Muscle layer of duodenum (tissue), 2 donors: ENCODE measurements at regions not wholly inside any gene's neighbourhood (a gene's known extent, or its start where the extent isn't known, plus 50 kb on each side); places are given as distances from the start of the nearest gene placed in this dataset.

ENCODE experiments used
- H3K27ac ChIP-seq: one replicate; pipeline ENCODE4 v1.7.0; 2013; ENCODE audit warnings: mild to moderate bottlenecking, low read length
- H3K27me3 ChIP-seq: one replicate; pipeline ENCODE4 v1.7.0; 2013; ENCODE audit warnings: low read depth, mild to moderate bottlenecking, control low read depth, low read length
- H3K36me3 ChIP-seq, 2 donors: one replicate each; pipeline ENCODE4 v1.7.0; 2013; ENCODE audit warnings: low read length in 2 of 2, control low read depth in 1 of 2, mild to moderate bottlenecking in 1 of 2; ENCODE audit not compliant: insufficient read depth in 2 of 2, control insufficient read depth in 1 of 2
- H3K4me1 ChIP-seq, 2 donors: one replicate each; pipeline ENCODE4 v1.7.0; 2013; ENCODE audit warnings: low read length in 2 of 2, mild to moderate bottlenecking in 2 of 2, control low read depth in 1 of 2, moderate library complexity in 1 of 2; ENCODE audit not compliant: insufficient read depth in 2 of 2, control insufficient read depth in 1 of 2
- H3K4me3 ChIP-seq, 2 donors: one replicate each; pipeline ENCODE4 v1.7.0; 2013; ENCODE audit warnings: low read length in 2 of 2, low read depth in 1 of 2, mild to moderate bottlenecking in 1 of 2
- H3K9me3 ChIP-seq, 2 donors: one replicate each; pipeline ENCODE4 v1.7.0; 2013; ENCODE audit warnings: low read length in 2 of 2, control low read depth in 1 of 2, mild to moderate bottlenecking in 1 of 2; ENCODE audit not compliant: control insufficient read depth in 1 of 2
- donor health status: healthy.

DNA sequence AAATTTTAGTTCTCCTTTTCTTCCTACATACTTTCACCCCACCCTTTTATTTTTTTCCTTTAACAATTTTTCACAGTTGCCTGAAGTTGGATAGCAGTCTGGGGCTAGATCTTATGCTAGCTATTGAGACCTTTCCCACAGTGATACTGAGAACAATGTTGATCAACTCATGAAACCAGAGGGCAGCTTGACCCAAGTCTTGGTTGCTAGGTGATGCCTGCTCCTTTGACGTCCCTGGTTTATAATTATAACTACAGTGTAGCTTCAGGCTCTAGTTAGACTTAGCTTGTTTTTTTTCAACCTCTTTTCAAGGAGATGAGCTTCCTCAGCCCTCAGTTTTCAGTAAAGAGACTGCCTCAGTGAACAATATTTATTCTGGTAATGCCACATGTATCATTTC, 648.5 kb downstream of the IRS1 start:
- Histone ChIP-seq H3K4me1 (peaks cover 0 to 3% of the 10 kb centered on the region in 2 donors), H3K36me3 (no peaks in the 10 kb centered on the region), H3K27me3 (no peaks in the 10 kb centered on the region), H3K27ac (no peak overlapping the region), H3K9me3 (no peaks in the 10 kb centered on the region), H3K4me3 (no peak overlapping the region)

DNA sequence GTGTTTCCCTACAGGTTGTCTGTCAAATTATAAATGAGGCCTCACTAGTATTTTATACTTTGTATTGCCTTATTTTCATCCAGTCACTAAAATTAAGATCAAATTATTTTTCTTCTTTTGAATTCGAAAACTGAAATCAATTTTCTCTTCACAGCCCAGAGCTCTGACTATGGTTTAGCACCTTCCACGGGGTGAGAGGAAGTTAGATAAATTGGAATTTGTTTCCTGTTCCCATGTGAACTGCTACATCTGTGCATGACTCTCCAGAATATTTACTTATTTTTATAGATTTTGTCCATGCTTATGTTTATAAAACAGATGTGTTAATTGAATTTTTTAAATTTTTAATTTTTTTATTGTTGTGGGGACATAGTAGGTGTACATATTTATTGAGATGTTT, 656.5 kb downstream of the IRS1 start:
- Histone ChIP-seq H3K4me3 (no peak overlapping the region), H3K27ac (no peak overlapping the region), H3K27me3 (no peaks in the 10 kb centered on the region), H3K36me3 (no peaks in the 10 kb centered on the region), H3K4me1 (no peaks in the 10 kb centered on the region), H3K9me3 (no peaks in the 10 kb centered on the region)

DNA sequence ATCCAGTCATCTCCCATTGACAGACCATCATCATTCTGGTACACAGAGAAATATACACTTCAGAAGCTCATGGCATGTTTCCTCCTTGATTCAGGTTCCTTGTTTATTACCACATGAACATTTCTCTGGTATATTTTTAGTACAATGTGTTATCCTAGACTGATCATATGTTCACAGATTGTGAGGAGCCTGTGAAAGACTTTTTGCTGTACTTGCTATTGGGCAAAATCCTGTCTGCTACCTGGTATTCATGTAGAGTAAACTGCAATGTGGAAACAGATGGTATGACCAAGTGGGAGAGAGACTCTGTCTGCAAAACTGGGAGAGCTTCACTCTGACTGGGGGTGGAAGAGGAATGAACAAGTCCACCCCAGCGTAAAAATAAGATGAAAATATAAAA, 657.2 kb downstream of the IRS1 start:
- Histone ChIP-seq H3K9me3 (no peaks in the 10 kb centered on the region), H3K27ac (no peak overlapping the region), H3K27me3 (no peaks in the 10 kb centered on the region), H3K4me1 (no peaks in the 10 kb centered on the region), H3K36me3 (no peaks in the 10 kb centered on the region), H3K4me3 (no peak overlapping the region)

- Histone ChIP-seq H3K27me3 (no peaks in the 10 kb centered on the region), H3K9me3 (no peaks in the 10 kb centered on the region), H3K4me1 (no peaks in the 10 kb centered on the region), H3K36me3 (no peaks in the 10 kb centered on the region), H3K4me3 (no peak overlapping the region), H3K27ac (no peak overlapping the region)
Measured at GRCh38 chr2:226140594-226140993, 659.0 kb downstream of the IRS1 start.

GRCh38 chr2:226139759-226140158, 659.9 kb downstream of the IRS1 start:
- H3K4me1 ChIP-seq: no peaks in the 10 kb centered on the region
- no peaks in the 10 kb centered on the region for H3K9me3 ChIP-seq
- H3K27me3 ChIP-seq: no peaks in the 10 kb centered on the region
- H3K36me3 ChIP-seq: no peaks in the 10 kb centered on the region
- no peak overlapping the region for H3K4me3 ChIP-seq
- no peak overlapping the region for H3K27ac ChIP-seq

- no peaks in the 10 kb centered on the region for H3K9me3 ChIP-seq
- no peaks in the 10 kb centered on the region for H3K4me1 ChIP-seq
- H3K27me3 ChIP-seq: no peaks in the 10 kb centered on the region
- no peak overlapping the region for H3K27ac ChIP-seq
- H3K4me3 ChIP-seq: no peak overlapping the region
- no peaks in the 10 kb centered on the region for H3K36me3 ChIP-seq
Measured at GRCh38 chr2:226137201-226137811, 662.3 kb downstream of the IRS1 start.

GRCh38 chr2:226136739-226137138, 662.9 kb downstream of the IRS1 start:
- Histone ChIP-seq H3K9me3 (no peaks in the 10 kb centered on the region), H3K4me3 (no peak overlapping the region), H3K27me3 (no peaks in the 10 kb centered on the region), H3K4me1 (no peaks in the 10 kb centered on the region), H3K27ac (no peak overlapping the region), H3K36me3 (no peaks in the 10 kb centered on the region)

DNA sequence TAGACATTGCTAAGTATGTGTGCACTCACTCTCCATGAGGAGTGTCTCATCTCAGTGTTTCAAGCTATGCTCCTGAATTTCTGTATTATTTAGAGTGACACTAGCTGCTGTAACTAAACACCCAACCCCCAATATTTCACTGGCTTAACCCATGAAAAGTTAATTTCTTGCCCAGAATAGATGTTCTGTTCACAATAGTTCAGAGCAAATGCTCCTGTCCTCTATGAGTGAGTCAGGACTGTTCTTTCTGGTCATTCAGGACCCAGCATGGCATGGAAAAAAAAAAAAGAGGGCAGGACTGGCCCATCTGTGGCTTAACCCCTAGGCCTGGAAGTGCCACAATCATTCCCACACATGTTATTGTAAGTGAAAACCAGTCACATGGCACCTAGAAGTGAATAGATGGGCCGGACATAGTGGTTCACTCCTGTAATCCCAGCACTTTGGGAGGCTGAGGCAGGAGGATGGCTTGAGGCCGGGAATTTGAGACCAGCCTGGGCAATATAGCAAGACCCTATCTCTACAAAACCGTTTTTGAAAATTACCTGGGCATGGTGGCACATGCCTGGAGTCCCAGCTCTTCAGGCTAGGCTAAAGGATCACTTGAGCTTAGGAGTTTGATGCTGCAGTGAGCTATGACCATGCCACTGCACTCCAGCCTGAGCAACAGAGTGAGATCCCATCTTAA, 663.6 kb downstream of the IRS1 start:
- Histone ChIP-seq H3K27me3 (no peaks in the 10 kb centered on the region), H3K36me3 (no peaks in the 10 kb centered on the region), H3K9me3 (no peaks in the 10 kb centered on the region), H3K27ac (no peak overlapping the region), H3K4me3 (no peak overlapping the region), H3K4me1 (no peaks in the 10 kb centered on the region)

- Histone ChIP-seq H3K36me3 (no peaks in the 10 kb centered on the region), H3K27me3 (no peaks in the 10 kb centered on the region), H3K4me1 (no peaks in the 10 kb centered on the region), H3K27ac (no peak overlapping the region), H3K4me3 (no peak overlapping the region), H3K9me3 (no peaks in the 10 kb centered on the region)
Measured at GRCh38 chr2:226132323-226133215, 667.1 kb downstream of the IRS1 start.

DNA sequence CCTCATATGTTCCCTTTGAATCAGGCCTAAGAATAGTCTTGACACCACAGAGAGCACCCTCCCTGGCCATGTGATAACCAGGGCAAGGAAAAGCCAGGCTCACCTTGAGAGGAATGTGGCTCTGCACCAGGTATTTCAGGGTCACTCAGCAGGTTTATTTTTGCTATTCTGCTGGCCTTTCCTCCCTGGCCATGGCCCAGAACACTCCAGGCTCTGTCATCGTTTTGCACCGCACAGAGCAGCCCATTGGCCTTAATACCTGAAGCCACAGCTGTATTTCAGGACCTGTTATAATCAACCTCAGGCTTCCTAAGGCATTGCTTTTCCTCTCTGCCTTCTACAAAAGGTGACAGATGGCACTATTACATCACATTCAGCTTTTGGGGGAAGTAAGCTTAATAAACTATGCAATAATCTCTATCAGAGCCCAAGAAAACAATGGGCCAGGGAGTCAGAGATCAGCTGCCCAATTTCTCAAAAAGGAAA, 668.3 kb downstream of the IRS1 start:
- H3K27ac ChIP-seq: no peak overlapping the region
- H3K9me3 ChIP-seq: no peaks in the 10 kb centered on the region

DNA sequence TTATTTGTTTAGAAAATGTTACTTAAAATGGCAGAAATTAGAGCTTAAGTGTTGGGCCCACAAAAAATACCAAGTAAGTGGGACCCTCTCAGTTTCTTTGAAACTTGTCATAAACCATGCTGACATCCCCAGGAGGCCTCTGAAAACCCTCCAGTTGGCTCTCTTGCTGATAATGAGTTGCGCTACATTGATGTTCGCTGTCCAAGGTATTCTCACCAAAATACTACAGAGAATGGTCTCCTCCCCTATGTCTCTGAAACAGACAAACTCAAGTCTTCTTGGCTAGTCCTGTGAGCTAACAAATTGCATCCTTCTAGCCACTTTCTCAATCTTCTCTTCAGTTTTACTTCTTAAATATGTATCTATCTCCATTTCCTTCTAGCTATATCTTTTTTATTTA, 669.4 kb downstream of the IRS1 start:
- no peaks in the 10 kb centered on the region for H3K27me3 ChIP-seq
- H3K4me3 ChIP-seq: no peak overlapping the region
- H3K4me1 ChIP-seq: no peaks in the 10 kb centered on the region
- H3K9me3 ChIP-seq: no peaks in the 10 kb centered on the region
- H3K36me3 ChIP-seq: no peaks in the 10 kb centered on the region
- no peak overlapping the region for H3K27ac ChIP-seq

More for the DNA sequence above, 668.3 kb downstream of the IRS1 start:
- no peaks in the 10 kb centered on the region for H3K36me3 ChIP-seq
- H3K27me3 ChIP-seq: no peaks in the 10 kb centered on the region
- no peak overlapping the region for H3K4me3 ChIP-seq
- no peaks in the 10 kb centered on the region for H3K4me1 ChIP-seq
